ENCODE measurements at regions not wholly inside any gene's neighbourhood (a gene's known extent, or its start where the extent isn't known, plus 50 kb on each side); places are given as distances from the start of the nearest gene placed in this dataset.

GRCh38 chr10:6866757-6867156 lies 286.7 kb upstream of the PRKCQ start:
- TF ChIP-seq CTCF (conservative IDR thresholded peaks at IDR 0.05; ENCODE audit: low read depth, low read length) (no peak), EZH2 (IDR thresholded peaks at IDR 0.05; ENCODE audit: low read length, unreplicated experiment) (no peak), EZH2phosphoT487 (IDR thresholded peaks at IDR 0.05; ENCODE audit: borderline replicate concordance, low read length) (no peak)
